Skeletal muscle cell (primary cell): ENCODE measurements at regions not wholly inside any gene's neighbourhood (a gene's known extent, or its start where the extent isn't known, plus 50 kb on each side); places are given as distances from the start of the nearest gene placed in this dataset.
A peak's percentile ranks its signal among the peaks of the same experiment; 100 is the strongest.

ENCODE experiments used
- DNase-seq: peaks from one replicate; pipeline ENCODE4 v3.0.0-alpha.2; 2010; ENCODE audit warnings: low read depth
- H3K4me3 ChIP-seq: 2 replicates; pipeline ENCODE4 v1.5.1; 2011; ENCODE audit warnings: low read depth, mild to moderate bottlenecking, control low read depth, low read length, moderate library complexity

GRCh38 chr15:31974154-31974794, 56.0 kb upstream of the CHRNA7 start:
- DNase-seq: no peak
- no peak overlapping the region for H3K4me3 ChIP-seq

GRCh38 chr15:31974855-31975829, 55.2 kb upstream of the CHRNA7 start:
- H3K4me3 ChIP-seq: peak overlapping the region; percentile 20
- DNase-seq: no peak

- H3K4me3 ChIP-seq: no peak overlapping the region
- DNase-seq: no peak
These were observed 54.5 kb upstream of the CHRNA7 start for GRCh38 chr15:31975830-31976229.

- DNase-seq: no peak
- no peak overlapping the region for H3K4me3 ChIP-seq
These were observed 53.2 kb upstream of the CHRNA7 start for GRCh38 chr15:31977138-31977537.

GRCh38 chr15:31977812-31978661, 52.3 kb upstream of the CHRNA7 start:
- H3K4me3 ChIP-seq: no peak overlapping the region
- DNase-seq: no peak
